Nephron progenitor cell (in vitro differentiated cells): ENCODE measurements at regions not wholly inside any gene's neighbourhood (a gene's known extent, or its start where the extent isn't known, plus 50 kb on each side); places are given as distances from the start of the nearest gene placed in this dataset.

ENCODE experiments used
- DNase-seq: peaks from one replicate; pipeline ENCODE4 v3.0.0; 2021
- H3K27ac Mint-ChIP-seq: 2 replicates; pipeline ENCODE4 v1.8.0; 2021; ENCODE audit warnings: mild to moderate bottlenecking, moderate library complexity, mixed read lengths
- H3K27me3 Mint-ChIP-seq: 2 replicates; pipeline ENCODE4 v1.8.0; 2021; ENCODE audit warnings: mild to moderate bottlenecking, low read depth, mixed read lengths; ENCODE audit not compliant: poor library complexity
- H3K36me3 Mint-ChIP-seq: 2 replicates; pipeline ENCODE4 v1.8.0; 2021; ENCODE audit warnings: low read depth, mixed read lengths
- H3K4me1 Mint-ChIP-seq: 2 replicates; pipeline ENCODE4 v1.8.0; 2021; ENCODE audit warnings: mixed read lengths
- H3K4me3 Mint-ChIP-seq: 2 replicates; pipeline ENCODE4 v1.8.0; 2021; ENCODE audit warnings: mild to moderate bottlenecking, moderate library complexity, mixed read lengths
- H3K9me3 Mint-ChIP-seq: 2 replicates; pipeline ENCODE4 v1.8.0; 2021; ENCODE audit warnings: mild to moderate bottlenecking, moderate library complexity, mixed read lengths
- TF ChIP-seq, protein P1 (sequence below): fragments of 200-600 bp; sonication (generic); IDR thresholded peaks from 2 replicates; pipeline ENCODE4 v1.5.0; 2021; ENCODE audit warnings: antibody characterized with exemption

DNA sequence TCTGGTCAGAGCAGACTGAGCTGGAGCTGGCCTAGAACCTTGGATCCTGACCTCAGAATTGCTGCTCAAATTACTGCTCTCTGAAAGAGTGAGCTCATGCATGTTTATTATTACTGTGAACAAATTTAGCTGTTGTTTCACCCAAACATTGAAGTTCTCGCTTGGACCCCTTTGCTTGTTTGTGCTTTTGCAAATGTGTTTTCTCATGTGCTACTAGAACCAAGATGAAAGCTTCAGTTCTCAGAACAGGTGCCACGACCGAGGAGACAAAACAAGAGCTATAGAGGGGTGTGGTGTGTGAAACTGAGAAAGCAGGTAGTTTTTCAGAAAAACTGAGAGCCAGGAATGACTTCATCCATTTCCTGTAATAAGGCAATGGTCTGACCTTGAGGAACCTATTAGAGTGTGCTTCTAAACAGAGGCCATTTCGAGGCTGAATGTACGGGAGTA, 50.0 kb upstream of the ESR1 start:
- H3K4me1 Mint-ChIP-seq: no peaks in the 10 kb centered on the region
- H3K27ac Mint-ChIP-seq: no peak overlapping the region
- no peaks in the 10 kb centered on the region for H3K9me3 Mint-ChIP-seq
- H3K36me3 Mint-ChIP-seq: no peaks in the 10 kb centered on the region
- no peak for DNase-seq
- no peak overlapping the region for H3K4me3 Mint-ChIP-seq
- peaks cover 10% of the 10 kb centered on the region for H3K27me3 Mint-ChIP-seq
- TF ChIP-seq, protein P1, sequence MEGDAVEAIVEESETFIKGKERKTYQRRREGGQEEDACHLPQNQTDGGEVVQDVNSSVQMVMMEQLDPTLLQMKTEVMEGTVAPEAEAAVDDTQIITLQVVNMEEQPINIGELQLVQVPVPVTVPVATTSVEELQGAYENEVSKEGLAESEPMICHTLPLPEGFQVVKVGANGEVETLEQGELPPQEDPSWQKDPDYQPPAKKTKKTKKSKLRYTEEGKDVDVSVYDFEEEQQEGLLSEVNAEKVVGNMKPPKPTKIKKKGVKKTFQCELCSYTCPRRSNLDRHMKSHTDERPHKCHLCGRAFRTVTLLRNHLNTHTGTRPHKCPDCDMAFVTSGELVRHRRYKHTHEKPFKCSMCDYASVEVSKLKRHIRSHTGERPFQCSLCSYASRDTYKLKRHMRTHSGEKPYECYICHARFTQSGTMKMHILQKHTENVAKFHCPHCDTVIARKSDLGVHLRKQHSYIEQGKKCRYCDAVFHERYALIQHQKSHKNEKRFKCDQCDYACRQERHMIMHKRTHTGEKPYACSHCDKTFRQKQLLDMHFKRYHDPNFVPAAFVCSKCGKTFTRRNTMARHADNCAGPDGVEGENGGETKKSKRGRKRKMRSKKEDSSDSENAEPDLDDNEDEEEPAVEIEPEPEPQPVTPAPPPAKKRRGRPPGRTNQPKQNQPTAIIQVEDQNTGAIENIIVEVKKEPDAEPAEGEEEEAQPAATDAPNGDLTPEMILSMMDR: no peak
